Rectal smooth muscle tissue (tissue), 1 donor: ENCODE measurements at regions not wholly inside any gene's neighbourhood (a gene's known extent, or its start where the extent isn't known, plus 50 kb on each side); places are given as distances from the start of the nearest gene placed in this dataset.
"Not testable (repeated sequence)": the region's sequence is repeated elsewhere in the genome, so short reads cannot be mapped to it uniquely, and the experiment has no call there.

Source experiments
- H3K27ac ChIP-seq: one replicate; pipeline ENCODE4 v1.7.0; 2013; ENCODE audit warnings: low read depth, low read length, inconsistent platforms
- H3K27me3 ChIP-seq: one replicate; pipeline ENCODE4 v1.7.0; 2013; ENCODE audit warnings: low read length; ENCODE audit not compliant: control insufficient read depth, insufficient read depth
- H3K36me3 ChIP-seq: one replicate; pipeline ENCODE4 v1.7.0; 2013; ENCODE audit warnings: low read length; ENCODE audit not compliant: control insufficient read depth, insufficient read depth
- H3K4me1 ChIP-seq: one replicate; pipeline ENCODE4 v1.7.0; 2013; ENCODE audit warnings: low read length; ENCODE audit not compliant: control insufficient read depth, insufficient read depth
- H3K4me3 ChIP-seq: one replicate; pipeline ENCODE4 v1.7.0; 2013; ENCODE audit warnings: low read length
- H3K9ac ChIP-seq: one replicate; pipeline ENCODE4 v1.7.0; 2013; ENCODE audit warnings: low read length

GRCh38 chr1:14412235-14412634 is 186.2 kb upstream of the KAZN start:
- H3K9ac ChIP-seq = no peak overlapping the region
- no peaks in the 10 kb centered on the region for H3K27me3 ChIP-seq
- no peak overlapping the region for H3K27ac ChIP-seq
- no peak overlapping the region for H3K4me3 ChIP-seq
- no peaks in the 10 kb centered on the region for H3K4me1 ChIP-seq
- no peaks in the 10 kb centered on the region for H3K36me3 ChIP-seq

DNA sequence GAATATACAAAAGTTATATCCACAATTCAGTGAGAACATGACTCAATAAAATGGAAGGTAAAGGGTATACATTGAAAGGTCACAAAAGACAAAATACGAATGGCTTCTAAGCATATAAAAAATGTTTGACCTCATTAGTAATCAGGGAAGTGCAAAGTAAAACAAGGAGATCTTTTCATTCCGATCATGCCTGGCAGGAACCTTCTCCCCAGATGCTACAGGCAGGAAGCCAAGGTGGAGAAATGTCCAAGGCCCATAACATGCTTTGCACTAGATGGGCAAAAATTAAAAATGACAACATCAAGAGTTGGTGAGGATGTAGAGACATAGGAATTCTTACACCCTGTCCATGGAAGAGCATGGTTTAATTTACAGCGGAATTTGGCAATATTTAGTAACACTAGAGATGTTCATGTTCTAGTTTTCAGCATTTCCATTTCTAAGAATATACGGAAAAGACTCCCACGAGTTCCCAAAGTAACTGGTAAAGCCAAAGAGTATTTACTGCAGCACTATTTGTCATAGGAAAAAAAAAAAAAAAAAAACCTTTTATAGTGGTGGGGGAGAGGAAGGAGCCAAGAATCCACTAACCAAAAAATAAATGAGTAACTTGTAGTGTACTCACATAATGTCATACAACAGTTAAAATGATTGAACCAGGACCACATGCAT is 184.5 kb upstream of the KAZN start:
- Histone ChIP-seq H3K4me1 (no peaks in the 10 kb centered on the region), H3K27me3 (no peaks in the 10 kb centered on the region), H3K9ac (no peak overlapping the region), H3K4me3 (no peak overlapping the region), H3K36me3 (no peaks in the 10 kb centered on the region), H3K27ac (no peak overlapping the region)

- Histone ChIP-seq H3K36me3 (no peaks in the 10 kb centered on the region), H3K4me3 (no peak overlapping the region), H3K27ac (no peak overlapping the region), H3K4me1 (no peaks in the 10 kb centered on the region), H3K9ac (no peak overlapping the region), H3K27me3 (no peaks in the 10 kb centered on the region)
Observed at GRCh38 chr1:14415396-14415795, 183.1 kb upstream of the KAZN start.

DNA sequence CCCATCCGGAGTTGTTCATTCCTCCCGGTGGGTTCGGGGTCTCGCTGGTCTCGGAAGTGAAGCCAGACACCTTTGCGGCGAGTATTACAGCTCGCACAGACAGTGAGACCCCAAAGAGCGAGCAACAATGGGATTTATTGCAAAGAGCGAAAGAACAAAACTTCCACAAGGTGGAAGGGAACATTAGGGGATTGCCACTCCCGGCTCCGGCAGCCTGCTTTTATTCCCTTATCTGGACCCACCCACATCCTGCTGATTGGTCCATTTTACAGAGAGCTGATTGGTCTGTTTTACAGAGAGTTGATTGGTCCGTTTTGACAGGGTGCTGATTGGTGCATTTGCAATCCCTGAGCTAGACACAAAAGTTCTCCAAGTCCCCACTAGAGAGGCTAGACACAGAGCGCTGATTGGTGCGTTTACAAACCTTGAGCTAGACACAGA is 178.7 kb upstream of the KAZN start:
- not testable (repeated sequence) for H3K27ac ChIP-seq, H3K9ac ChIP-seq, H3K36me3 ChIP-seq, H3K27me3 ChIP-seq, H3K4me3 ChIP-seq, H3K4me1 ChIP-seq

GRCh38 chr1:14420686-14421085 is 177.8 kb upstream of the KAZN start:
- Histone ChIP-seq H3K27ac (no peak overlapping the region), H3K4me1 (no peaks in the 10 kb centered on the region), H3K9ac (no peak overlapping the region), H3K27me3 (no peaks in the 10 kb centered on the region), H3K4me3 (no peak overlapping the region), H3K36me3 (no peaks in the 10 kb centered on the region)

- Histone ChIP-seq H3K36me3 (no peaks in the 10 kb centered on the region), H3K27ac (no peak overlapping the region), H3K9ac (no peak overlapping the region), H3K27me3 (no peaks in the 10 kb centered on the region), H3K4me1 (no peaks in the 10 kb centered on the region), H3K4me3 (no peak overlapping the region)
Observed at GRCh38 chr1:14421295-14421976, 177.0 kb upstream of the KAZN start.

- Histone ChIP-seq H3K27ac (no peak overlapping the region), H3K27me3 (no peaks in the 10 kb centered on the region), H3K36me3 (no peaks in the 10 kb centered on the region), H3K4me1 (no peaks in the 10 kb centered on the region), H3K9ac (no peak overlapping the region), H3K4me3 (no peak overlapping the region)
Observed at GRCh38 chr1:14421977-14422609, 176.4 kb upstream of the KAZN start.

GRCh38 chr1:14424325-14425002 is 174.0 kb upstream of the KAZN start:
- no peak overlapping the region for H3K27ac ChIP-seq
- H3K27me3 ChIP-seq = no peaks in the 10 kb centered on the region
- H3K9ac ChIP-seq = no peak overlapping the region
- no peaks in the 10 kb centered on the region for H3K36me3 ChIP-seq
- H3K4me1 ChIP-seq = no peaks in the 10 kb centered on the region
- H3K4me3 ChIP-seq = no peak overlapping the region

DNA sequence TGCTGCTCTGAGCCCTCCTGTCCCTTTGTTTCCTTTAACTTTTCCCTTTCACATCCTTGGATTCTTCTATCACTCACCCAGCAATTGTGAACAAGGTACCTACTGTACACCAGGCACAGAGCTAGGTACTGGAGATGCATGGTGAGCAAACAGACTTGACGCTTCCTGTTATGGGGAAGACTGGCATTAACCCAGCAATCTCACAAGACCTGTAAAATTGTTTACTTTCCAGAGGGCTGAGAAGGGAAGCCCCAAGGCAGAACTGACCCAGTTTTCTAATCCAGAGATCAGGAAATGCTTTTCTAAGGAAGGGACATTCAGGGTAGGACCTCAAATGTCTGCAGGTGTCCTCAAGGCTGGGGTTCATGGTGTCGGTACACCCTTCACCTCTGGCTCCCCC is 171.6 kb upstream of the KAZN start:
- H3K36me3 ChIP-seq = no peaks in the 10 kb centered on the region
- H3K9ac ChIP-seq = no peak overlapping the region
- H3K27me3 ChIP-seq = no peaks in the 10 kb centered on the region
- H3K4me3 ChIP-seq = no peak overlapping the region
- H3K4me1 ChIP-seq = no peaks in the 10 kb centered on the region
- H3K27ac ChIP-seq = no peak overlapping the region

- Histone ChIP-seq H3K27ac (no peak overlapping the region), H3K4me3 (no peak overlapping the region), H3K27me3 (no peaks in the 10 kb centered on the region), H3K36me3 (no peaks in the 10 kb centered on the region), H3K9ac (no peak overlapping the region), H3K4me1 (no peaks in the 10 kb centered on the region)
Observed at GRCh38 chr1:14429577-14429976, 168.9 kb upstream of the KAZN start.

DNA sequence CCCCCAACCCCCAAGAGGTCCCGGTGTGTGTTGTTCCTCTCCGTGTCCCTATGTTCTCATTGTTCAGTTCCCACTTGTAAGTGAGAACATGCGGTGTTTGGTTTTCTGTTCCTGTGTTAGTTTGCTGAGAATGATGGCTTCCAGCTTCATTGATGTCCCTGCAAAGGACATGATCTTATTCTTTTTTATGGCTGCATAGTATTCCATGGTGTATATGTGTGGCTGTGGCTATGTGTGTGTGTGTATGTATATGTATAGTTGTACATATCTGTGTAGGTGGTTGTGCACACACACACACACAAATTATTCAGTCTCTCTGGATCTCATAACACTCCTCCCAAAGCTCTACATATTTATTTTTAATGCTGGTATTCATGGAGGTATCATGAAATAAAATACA is 165.8 kb upstream of the KAZN start:
- not testable (repeated sequence) for H3K9ac ChIP-seq, H3K27me3 ChIP-seq, H3K27ac ChIP-seq, H3K4me1 ChIP-seq, H3K4me3 ChIP-seq, H3K36me3 ChIP-seq

- no peaks in the 10 kb centered on the region for H3K4me1 ChIP-seq
- no peak overlapping the region for H3K9ac ChIP-seq
- no peak overlapping the region for H3K27ac ChIP-seq
- H3K27me3 ChIP-seq = no peaks in the 10 kb centered on the region
- no peak overlapping the region for H3K4me3 ChIP-seq
- H3K36me3 ChIP-seq = no peaks in the 10 kb centered on the region
Observed at GRCh38 chr1:14435368-14436023, 163.0 kb upstream of the KAZN start.
